Dedifferentiated amniotic fluid mesenchymal stem cell (primary cell): ENCODE measurements at regions not wholly inside any gene's neighbourhood (a gene's known extent, or its start where the extent isn't known, plus 50 kb on each side); places are given as distances from the start of the nearest gene placed in this dataset.
"Not testable (repeated sequence)": the region's sequence is repeated elsewhere in the genome, so short reads cannot be mapped to it uniquely, and the experiment has no call there.

Experiments
- DNase-seq: peaks from one replicate; pipeline ENCODE4 v3.0.0-alpha.2; 2016; ENCODE audit errors: extremely low spot score

- DNase-seq = peak; percentile 74
Observed at GRCh38 chr3:153221748-153222162, 59.7 kb downstream of the RAP2B start.

GRCh38 chr3:153226877-153227276 is 64.9 kb downstream of the RAP2B start:
- not testable (repeated sequence) for DNase-seq

- not testable (repeated sequence) for DNase-seq
Observed at GRCh38 chr3:153230427-153230826, 68.4 kb downstream of the RAP2B start.

GRCh38 chr3:153231245-153231644 is 69.2 kb downstream of the RAP2B start:
- DNase-seq = not testable (repeated sequence)

- not testable (repeated sequence) for DNase-seq
Observed at GRCh38 chr3:153232050-153232752, 70.2 kb downstream of the RAP2B start.

GRCh38 chr3:153232851-153233271 is 70.8 kb downstream of the RAP2B start:
- peak; percentile 85 for DNase-seq

GRCh38 chr3:153233986-153234385 is 72.0 kb downstream of the RAP2B start:
- DNase-seq = no peak

GRCh38 chr3:153242896-153243295 is 80.9 kb downstream of the RAP2B start:
- no peak for DNase-seq

- no peak for DNase-seq
Observed at GRCh38 chr3:153244961-153245360, 82.9 kb downstream of the RAP2B start.

- no peak for DNase-seq
Observed at GRCh38 chr3:153245661-153246060, 83.6 kb downstream of the RAP2B start.

- DNase-seq = no peak
Observed at GRCh38 chr3:153246331-153246730, 84.3 kb downstream of the RAP2B start.

GRCh38 chr3:153246806-153247205 is 84.8 kb downstream of the RAP2B start:
- peak; percentile 73 for DNase-seq

- no peak for DNase-seq
Observed at GRCh38 chr3:153247331-153248330, 85.6 kb downstream of the RAP2B start.

GRCh38 chr3:153248835-153249234 is 86.8 kb downstream of the RAP2B start:
- DNase-seq = not testable (repeated sequence)

GRCh38 chr3:153249906-153250305 is 87.9 kb downstream of the RAP2B start:
- no peak for DNase-seq

GRCh38 chr3:153250446-153250845 is 88.4 kb downstream of the RAP2B start:
- DNase-seq = no peak

GRCh38 chr3:153252963-153253362 is 90.9 kb downstream of the RAP2B start:
- no peak for DNase-seq

GRCh38 chr3:153254361-153254760 is 92.3 kb downstream of the RAP2B start:
- DNase-seq = no peak

GRCh38 chr3:153257673-153258351 is 95.8 kb downstream of the RAP2B start:
- no peak for DNase-seq

GRCh38 chr3:153259956-153260355 is 97.9 kb downstream of the RAP2B start:
- no peak for DNase-seq

GRCh38 chr3:153260681-153261080 is 98.7 kb downstream of the RAP2B start:
- no peak for DNase-seq

- DNase-seq = no peak
Observed at GRCh38 chr3:153266619-153267018, 104.6 kb downstream of the RAP2B start.
